CD4-positive, alpha-beta T cell (primary cell): ENCODE measurements at regions not wholly inside any gene's neighbourhood (a gene's known extent, or its start where the extent isn't known, plus 50 kb on each side); places are given as distances from the start of the nearest gene placed in this dataset.

Experiments
- ATAC-seq: fragments of 200-7000 bp; cut with Tn5 transposase; one replicate; pipeline ENCODE4 v1.10.0; 2022; ENCODE audit warnings: mild to moderate bottlenecking; ENCODE audit not compliant: poor library complexity
- CTCF ChIA-PET: fragments of 350-600 bp; sonication (Branson Sonifier 250); formaldehyde crosslinking; loops from one replicate; lab custom pipeline; 2021; ENCODE audit warnings: antibody characterized with exemption, inconsistent platforms; lab: Charles Lee
- POLR2A ChIA-PET: fragments of 350-600 bp; sonication (Branson Sonifier 250); formaldehyde crosslinking; loops from one replicate; lab custom pipeline; 2021; ENCODE audit warnings: antibody characterized with exemption, inconsistent platforms; lab: Charles Lee
- DNase-seq, 14 experiments: peaks; one replicate each; pipeline ENCODE4 v3.0.0-alpha.2; 2013 to 2020; ENCODE audit warnings: mixed read lengths in 2 of 14
- H3K27ac ChIP-seq, 2 donors: one replicate each; pipeline versions ENCODE4 v1.5.1 to v1.7.0; 2013; ENCODE audit warnings: low read length in 2 of 2, low read depth in 1 of 2, mild to moderate bottlenecking in 1 of 2
- H3K27me3 ChIP-seq, 2 experiments: 1 replicate in 1 of 2; 2 replicates in 1 of 2; pipeline versions ENCODE4 v1.6.1 to v1.7.0; 2013; ENCODE audit warnings: low read length in 2 of 2, control low read depth in 1 of 2, mild to moderate bottlenecking in 1 of 2, moderate library complexity in 1 of 2; ENCODE audit not compliant: insufficient read depth in 2 of 2, control insufficient read depth in 1 of 2
- H3K36me3 ChIP-seq: one replicate; pipeline ENCODE4 v1.6.1; 2013; ENCODE audit warnings: low read length, control low read depth; ENCODE audit not compliant: insufficient read depth
- H3K4me1 ChIP-seq: one replicate; pipeline ENCODE4 v1.6.1; 2013; ENCODE audit warnings: low read length, control low read depth; ENCODE audit not compliant: insufficient read depth
- H3K4me3 ChIP-seq: one replicate; pipeline ENCODE4 v1.5.1; 2013; ENCODE audit warnings: mild to moderate bottlenecking, low read length, moderate library complexity
- H3K9me3 ChIP-seq, 2 experiments: 1 replicate in 1 of 2; 2 replicates in 1 of 2; pipeline versions ENCODE4 v1.6.1 to v1.7.0; 2013; ENCODE audit warnings: low read length in 2 of 2, mild to moderate bottlenecking in 2 of 2, control low read depth in 1 of 2, moderate library complexity in 1 of 2; ENCODE audit not compliant: control insufficient read depth in 1 of 2, insufficient read depth in 1 of 2
- H3K27ac Mint-ChIP-seq: one replicate; pipeline ENCODE4 v1.8.0; 2020; ENCODE audit warnings: mixed read lengths
- H3K27me3 Mint-ChIP-seq: one replicate; pipeline ENCODE4 v1.8.0; 2021; ENCODE audit warnings: mixed read lengths
- H3K36me3 Mint-ChIP-seq: one replicate; pipeline ENCODE4 v1.8.0; 2021; ENCODE audit warnings: low read depth, mixed read lengths
- H3K4me1 Mint-ChIP-seq: one replicate; pipeline ENCODE4 v1.8.0; 2021; ENCODE audit warnings: low read depth, mixed read lengths
- H3K4me3 Mint-ChIP-seq: one replicate; pipeline ENCODE4 v1.8.0; 2020; ENCODE audit warnings: mild to moderate bottlenecking, mixed read lengths
- H3K9me3 Mint-ChIP-seq: one replicate; pipeline ENCODE4 v1.8.0; 2020; ENCODE audit warnings: mixed read lengths
- CTCF ChIP-seq: fragments of 200-600 bp; IDR thresholded peaks from one replicate; pipeline ENCODE4 v1.8.0; 2022; ENCODE audit warnings: antibody characterized with exemption, mild to moderate bottlenecking
- intact Hi-C, 2 experiments: fragments of 100-400 bp; cut with DNase I in 1 of 2; cut with micrococcal nuclease in 1 of 2; formaldehyde crosslinking; loops; one replicate each; pipeline versions ENCODE4 v1.15.1 to v1.9.0; 2023 to 2025; cut with DNase I, micrococcal nuclease

GRCh38 chr2:51673628-51674027 lies 641.7 kb upstream of the NRXN1 start:
- no peaks in the 10 kb centered on the region for H3K36me3 ChIP-seq
- TF ChIP-seq CTCF = no peak
- ChIA-PET CTCF (no interaction called here), POLR2A (no interaction called here)
- Mint-ChIP-seq H3K4me3 (no peak overlapping the region), H3K4me1 (no peaks in the 10 kb centered on the region), H3K36me3 (no peaks in the 10 kb centered on the region), H3K27ac (no peak overlapping the region), H3K9me3 (peaks cover 5% of the 10 kb centered on the region), H3K27me3 (no peaks in the 10 kb centered on the region)
- ATAC-seq (no peak), DNase-seq (no peak)
- peaks cover 0 to 6% of the 10 kb centered on the region in 2 experiments for H3K9me3 ChIP-seq
- H3K4me1 ChIP-seq = no peaks in the 10 kb centered on the region
- intact Hi-C loops = no loop called here
- H3K4me3 ChIP-seq = no peak overlapping the region
- no peak overlapping the region for H3K27ac ChIP-seq
- no peaks in the 10 kb centered on the region for H3K27me3 ChIP-seq

GRCh38 chr2:51667679-51668078 lies 635.7 kb upstream of the NRXN1 start:
- Histone ChIP-seq H3K4me3 (no peak overlapping the region), H3K27ac (no peak overlapping the region), H3K36me3 (no peaks in the 10 kb centered on the region), H3K4me1 (no peaks in the 10 kb centered on the region), H3K27me3 (no peaks in the 10 kb centered on the region), H3K9me3 (peaks cover 3 to 10% of the 10 kb centered on the region in 2 experiments)
- Mint-ChIP-seq H3K27me3 (no peaks in the 10 kb centered on the region), H3K36me3 (no peaks in the 10 kb centered on the region), H3K4me3 (no peak overlapping the region), H3K9me3 (peaks cover 11% of the 10 kb centered on the region), H3K27ac (no peak overlapping the region), H3K4me1 (no peaks in the 10 kb centered on the region)
- ChIA-PET POLR2A (no interaction called here), CTCF (no interaction called here)
- intact Hi-C loops = no loop called here
- no peak for ATAC-seq
- no peak for DNase-seq
- TF ChIP-seq CTCF = no peak

- Mint-ChIP-seq H3K27ac (no peak overlapping the region), H3K9me3 (peaks cover 16% of the 10 kb centered on the region), H3K36me3 (no peaks in the 10 kb centered on the region), H3K4me1 (no peaks in the 10 kb centered on the region), H3K4me3 (no peak overlapping the region), H3K27me3 (no peaks in the 10 kb centered on the region)
- POLR2A ChIA-PET = no interaction called here
- H3K36me3 ChIP-seq = no peaks in the 10 kb centered on the region
- H3K4me3 ChIP-seq = no peak overlapping the region
- intact Hi-C loops = no loop called here
- no peak for ATAC-seq
- peaks cover 0 to 7% of the 10 kb centered on the region in 2 experiments for H3K9me3 ChIP-seq
- TF ChIP-seq CTCF = no peak
- CTCF ChIA-PET = no interaction called here
- H3K27me3 ChIP-seq = no peaks in the 10 kb centered on the region
- no peaks in the 10 kb centered on the region for H3K4me1 ChIP-seq
- H3K27ac ChIP-seq = no peak overlapping the region
- no peak for DNase-seq
Measured at GRCh38 chr2:51662187-51662586, 630.3 kb upstream of the NRXN1 start.
